HCT116 (cell line): ENCODE measurements at regions not wholly inside any gene's neighbourhood (a gene's known extent, or its start where the extent isn't known, plus 50 kb on each side); places are given as distances from the start of the nearest gene placed in this dataset.

Experiments
- ATAC-seq: fragments of 200-7000 bp; cut with Tn5 transposase; 2 replicates; pipeline ENCODE4 v1.9.1; 2020; ENCODE audit warnings: mild to moderate bottlenecking, moderate library complexity
- BruUV-seq: library from RNA; stranded (reverse); fragments of 400-500 nt; replicated peaks from 2 replicates; lab custom pipeline; 2021; lab: Mats Ljungman, UMichigan
- CTCF ChIA-PET: fragments of 300-600 bp; sonication (Branson Sonifier 250); formaldehyde crosslinking; loops from one replicate; lab custom pipeline; 2021; ENCODE audit warnings: antibody characterized with exemption; lab: Charles Lee
- POLR2A ChIA-PET: fragments of 300-600, 350-600 bp; sonication (Branson Sonifier 250); formaldehyde crosslinking; loops from one replicate; lab custom pipeline; 2021; ENCODE audit warnings: antibody characterized with exemption; lab: Charles Lee
- RAD21 ChIA-PET, 2 experiments: fragments of 300-600 bp; sonication (Branson Sonifier 250); formaldehyde crosslinking; loops; one replicate each; lab custom pipeline; 2023; ENCODE audit warnings: low total read pairs in 2 of 2; ENCODE audit not compliant: uncharacterized antibody in 2 of 2, unreplicated experiment in 2 of 2, low non-redundant PET in 1 of 2; lab: Charles Lee
- DNase-seq: peaks from one replicate; pipeline ENCODE4 v3.0.0-alpha.2; 2010; ENCODE audit warnings: low read depth, low spot score
- H2AFZ ChIP-seq: fragments of 200-600 bp; shearing (Covaris generic), sonication (generic); 2 replicates; pipeline ENCODE4 v1.6.1; 2017; ENCODE audit warnings: low read depth, mixed run types, mixed read lengths, antibody characterized with exemption, low read length; ENCODE audit not compliant: poor library complexity, severe bottlenecking
- H3K27ac ChIP-seq: 2 replicates; pipeline ENCODE4 v1.5.1; 2012; ENCODE audit warnings: low read depth, low read length
- H3K27me3 ChIP-seq: fragments of 200-600 bp; sonication (generic); 2 replicates; pipeline ENCODE4 v1.6.1; 2016; ENCODE audit warnings: mixed run types, low read length, mixed read lengths; ENCODE audit not compliant: insufficient read depth
- H3K36me3 ChIP-seq, 2 experiments: fragments of 200-500 bp in 1 of 2; fragments of 200-600 bp in 1 of 2; sonication (Bioruptor generic) in 1 of 2; sonication (generic) in 1 of 2; 2 replicates each; pipeline versions ENCODE4 v1.5.1 to v1.6.1; 2014 to 2016; ENCODE audit warnings: low read length in 2 of 2, inconsistent platforms in 1 of 2, mixed read lengths in 1 of 2, mixed run types in 1 of 2; ENCODE audit not compliant: insufficient read depth in 2 of 2, control insufficient read depth in 1 of 2
- H3K4me1 ChIP-seq, 2 experiments: fragments of 200-600 bp in 1 of 2; sonication (generic) in 1 of 2; 2 replicates each; pipeline versions ENCODE4 v1.5.1 to v1.6.1; 2012 to 2017; ENCODE audit warnings: low read length in 2 of 2, inconsistent platforms in 1 of 2, mild to moderate bottlenecking in 1 of 2, mixed read lengths in 1 of 2, mixed run types in 1 of 2, moderate library complexity in 1 of 2; ENCODE audit not compliant: insufficient read depth in 2 of 2, control insufficient read depth in 1 of 2
- H3K4me2 ChIP-seq: fragments of 200-600 bp; sonication (generic); 2 replicates; pipeline ENCODE4 v1.6.1; 2017; ENCODE audit warnings: mixed run types, low read length, mixed read lengths
- H3K4me3 ChIP-seq, 2 experiments: fragments of 200-600 bp in 1 of 2; sonication (generic) in 1 of 2; replicated peaks in 1 of 2; 2 replicates each; pipeline ENCODE4 v1.5.1; 2011 to 2016; ENCODE audit warnings: low read length in 2 of 2, control low read depth in 1 of 2, low read depth in 1 of 2, mild to moderate bottlenecking in 1 of 2, mixed read lengths in 1 of 2, mixed run types in 1 of 2
- H3K79me2 ChIP-seq: fragments of 200-600 bp; sonication (generic); 2 replicates; pipeline ENCODE4 v1.6.1; 2017; ENCODE audit warnings: mild to moderate bottlenecking, mixed run types, low read length, moderate library complexity, mixed read lengths; ENCODE audit not compliant: insufficient read depth
- H3K9ac ChIP-seq: fragments of 200-600 bp; sonication (generic); 2 replicates; pipeline ENCODE4 v1.6.1; 2016; ENCODE audit warnings: low read length, mixed read lengths
- H3K9me2 ChIP-seq: fragments of 200-600 bp; sonication (generic), shearing (Covaris generic); 2 replicates; pipeline ENCODE4 v1.6.1; 2017; ENCODE audit warnings: mixed run types, mild to moderate bottlenecking, moderate library complexity; ENCODE audit not compliant: insufficient read depth
- H3K9me3 ChIP-seq, 2 experiments: fragments of 200-500 bp in 1 of 2; fragments of 200-600 bp in 1 of 2; sonication (Bioruptor generic) in 1 of 2; sonication (generic) in 1 of 2; 2 replicates each; pipeline ENCODE4 v1.6.1; 2014 to 2017; ENCODE audit warnings: low read length in 2 of 2, mixed read lengths in 2 of 2, inconsistent platforms in 1 of 2, low read depth in 1 of 2, mild to moderate bottlenecking in 1 of 2, mixed run types in 1 of 2, moderate library complexity in 1 of 2; ENCODE audit not compliant: control insufficient read depth in 1 of 2, insufficient read depth in 1 of 2
- H4K20me1 ChIP-seq: fragments of 200-600 bp; sonication (generic), shearing (Covaris generic); 2 replicates; pipeline ENCODE4 v1.6.1; 2017; ENCODE audit warnings: mixed run types, mild to moderate bottlenecking, moderate library complexity; ENCODE audit not compliant: insufficient read depth
- CBX3 ChIP-seq: IDR thresholded peaks from 2 replicates; pipeline ENCODE4 v1.6.1; 2012; ENCODE audit warnings: low read depth
- CEBPB ChIP-seq: IDR thresholded peaks from 2 replicates; pipeline ENCODE4 v1.6.1; 2012; ENCODE audit warnings: low read depth
- EGR1 ChIP-seq: IDR thresholded peaks from 2 replicates; pipeline ENCODE4 v1.6.1; 2012; ENCODE audit warnings: low read depth
- ELF1 ChIP-seq: IDR thresholded peaks from 2 replicates; pipeline ENCODE4 v1.6.1; 2012; ENCODE audit warnings: low read depth, borderline replicate concordance
- EZH2 ChIP-seq: fragments of 200-600 bp; sonication (generic); IDR thresholded peaks from 2 replicates; pipeline ENCODE4 v1.6.1; 2017; ENCODE audit warnings: antibody characterized with exemption, mixed run types
- EZH2phosphoT487 ChIP-seq: fragments of 200-600 bp; IDR thresholded peaks from 2 replicates; pipeline ENCODE4 v1.6.1; 2018; ENCODE audit warnings: antibody characterized with exemption, borderline replicate concordance
- SIN3A ChIP-seq: IDR thresholded peaks from 2 replicates; pipeline ENCODE4 v1.6.1; 2012; ENCODE audit warnings: low read depth
- SP1 ChIP-seq: IDR thresholded peaks from 2 replicates; pipeline ENCODE4 v1.6.1; 2012; ENCODE audit warnings: low read depth
- SRF ChIP-seq: IDR thresholded peaks from 2 replicates; pipeline ENCODE4 v1.6.1; 2012; ENCODE audit warnings: low read depth
- YY1 ChIP-seq: IDR thresholded peaks from 2 replicates; pipeline ENCODE4 v1.6.1; 2011; ENCODE audit warnings: low read length, low read depth, moderate library complexity, mild to moderate bottlenecking; ENCODE audit not compliant: insufficient replicate concordance; ENCODE audit errors: extremely low read depth
- intact Hi-C: fragments of 100-400 bp; cut with micrococcal nuclease; formaldehyde crosslinking; loops from 2 replicates; pipeline ENCODE4 v1.10.0; 2022
- TF ChIP-seq, protein P1 (sequence below): IDR thresholded peaks from 2 replicates; pipeline ENCODE4 v1.6.1; 2012
- TF ChIP-seq, protein P2 (sequence below), 3 experiments: fragments of 200-600 bp in 1 of 3; sonication (generic) in 1 of 3; IDR thresholded peaks in 2 of 3; conservative IDR thresholded peaks in 1 of 3; 2 replicates each; pipeline ENCODE4 v1.5.1; 2012 to 2017; ENCODE audit warnings: low read depth in 2 of 3, low read length in 2 of 3, antibody characterized with exemption in 1 of 3, borderline replicate concordance in 1 of 3, control low read depth in 1 of 3, mild to moderate bottlenecking in 1 of 3, mixed read lengths in 1 of 3, mixed run types in 1 of 3, moderate library complexity in 1 of 3; ENCODE audit not compliant: insufficient read depth in 1 of 3
- TF ChIP-seq, protein P3 (sequence below): IDR thresholded peaks from 2 replicates; pipeline ENCODE4 v1.6.1; 2012

GRCh38 chr2:41393621-41394020 is 654.2 kb upstream of the PKDCC start:
- Histone ChIP-seq H3K9ac (no peak overlapping the region), H3K4me1 (no peaks in the 10 kb centered on the region), H3K4me3 (no peak overlapping the region), H4K20me1 (no peaks in the 10 kb centered on the region), H3K27ac (no peak overlapping the region), H2AFZ (no peak overlapping the region), H3K79me2 (no peaks in the 10 kb centered on the region), H3K9me2 (no peaks in the 10 kb centered on the region), H3K36me3 (no peaks in the 10 kb centered on the region), H3K9me3 (no peaks in the 10 kb centered on the region), H3K27me3 (no peaks in the 10 kb centered on the region), H3K4me2 (no peak overlapping the region)
- TF ChIP-seq EZH2phosphoT487 (no peak), EZH2 (no peak), SRF (no peak), SP1 (no peak)
- ATAC-seq = no peak
- no peak for DNase-seq
- POLR2A ChIA-PET = no interaction called here
- RAD21 ChIA-PET = no interaction called here
- CTCF ChIA-PET = no interaction called here
- no TSS peak for BruUV-seq
- intact Hi-C loops = no loop called here

DNA sequence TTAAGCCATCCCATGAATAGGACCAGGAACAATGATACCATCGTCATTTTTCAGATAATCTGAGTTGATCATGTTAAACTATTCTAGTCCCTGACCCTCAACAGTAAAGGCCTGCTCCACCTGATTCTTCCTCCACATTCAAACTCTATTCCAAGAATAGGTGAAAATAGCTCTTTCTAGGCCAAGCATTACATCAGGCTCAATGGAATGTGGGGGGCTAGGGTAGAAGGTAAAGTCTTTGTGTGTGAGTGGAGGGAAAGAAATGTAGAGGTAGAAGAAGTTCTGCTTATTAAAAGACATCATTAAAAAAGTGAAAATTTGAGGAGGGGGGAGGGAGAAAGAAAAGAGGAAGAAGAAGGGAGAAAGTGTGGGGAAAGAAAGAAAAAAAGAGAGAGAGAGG is 653.3 kb upstream of the PKDCC start:
- TF ChIP-seq SIN3A = no peak
- TF ChIP-seq YY1 = no peak
- TF ChIP-seq, protein P1, sequence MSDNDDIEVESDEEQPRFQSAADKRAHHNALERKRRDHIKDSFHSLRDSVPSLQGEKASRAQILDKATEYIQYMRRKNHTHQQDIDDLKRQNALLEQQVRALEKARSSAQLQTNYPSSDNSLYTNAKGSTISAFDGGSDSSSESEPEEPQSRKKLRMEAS = no peak
- no peak for TF ChIP-seq SP1
- TF ChIP-seq, protein P2, sequence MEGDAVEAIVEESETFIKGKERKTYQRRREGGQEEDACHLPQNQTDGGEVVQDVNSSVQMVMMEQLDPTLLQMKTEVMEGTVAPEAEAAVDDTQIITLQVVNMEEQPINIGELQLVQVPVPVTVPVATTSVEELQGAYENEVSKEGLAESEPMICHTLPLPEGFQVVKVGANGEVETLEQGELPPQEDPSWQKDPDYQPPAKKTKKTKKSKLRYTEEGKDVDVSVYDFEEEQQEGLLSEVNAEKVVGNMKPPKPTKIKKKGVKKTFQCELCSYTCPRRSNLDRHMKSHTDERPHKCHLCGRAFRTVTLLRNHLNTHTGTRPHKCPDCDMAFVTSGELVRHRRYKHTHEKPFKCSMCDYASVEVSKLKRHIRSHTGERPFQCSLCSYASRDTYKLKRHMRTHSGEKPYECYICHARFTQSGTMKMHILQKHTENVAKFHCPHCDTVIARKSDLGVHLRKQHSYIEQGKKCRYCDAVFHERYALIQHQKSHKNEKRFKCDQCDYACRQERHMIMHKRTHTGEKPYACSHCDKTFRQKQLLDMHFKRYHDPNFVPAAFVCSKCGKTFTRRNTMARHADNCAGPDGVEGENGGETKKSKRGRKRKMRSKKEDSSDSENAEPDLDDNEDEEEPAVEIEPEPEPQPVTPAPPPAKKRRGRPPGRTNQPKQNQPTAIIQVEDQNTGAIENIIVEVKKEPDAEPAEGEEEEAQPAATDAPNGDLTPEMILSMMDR (IDR thresholded peaks at IDR 0.05 in 2 of 3, conservative IDR thresholded peaks at IDR 0.05 in 1 of 3; ENCODE audit: borderline replicate concordance in 1 of 3, insufficient read depth in 1 of 3, low read depth in 2 of 3, low read length in 2 of 3) = no peak
- no peak for TF ChIP-seq CBX3
- TF ChIP-seq, protein P3, sequence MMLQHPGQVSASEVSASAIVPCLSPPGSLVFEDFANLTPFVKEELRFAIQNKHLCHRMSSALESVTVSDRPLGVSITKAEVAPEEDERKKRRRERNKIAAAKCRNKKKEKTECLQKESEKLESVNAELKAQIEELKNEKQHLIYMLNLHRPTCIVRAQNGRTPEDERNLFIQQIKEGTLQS = no peak
- no peak for TF ChIP-seq ELF1
- no peak for TF ChIP-seq EGR1
- TF ChIP-seq SRF = no peak
- no peak for TF ChIP-seq CEBPB
- no peak for TF ChIP-seq EZH2phosphoT487
- intact Hi-C loops = no loop called here
- ChIA-PET CTCF (no interaction called here), RAD21 (no interaction called here), POLR2A (no interaction called here)
- DNase-seq (no peak), ATAC-seq (no peak)
- no peak overlapping the region for H3K4me2 ChIP-seq
- no peak overlapping the region for H3K9ac ChIP-seq
- H3K27ac ChIP-seq = no peak overlapping the region
- no TSS peak for BruUV-seq
- H3K4me3 ChIP-seq = no peak overlapping the region
- no peak overlapping the region for H2AFZ ChIP-seq
- H3K36me3 ChIP-seq = no peaks in the 10 kb centered on the region
- no peaks in the 10 kb centered on the region for H4K20me1 ChIP-seq
- no peaks in the 10 kb centered on the region for H3K9me2 ChIP-seq
- no peaks in the 10 kb centered on the region for H3K79me2 ChIP-seq
- no peaks in the 10 kb centered on the region for H3K9me3 ChIP-seq
- no peaks in the 10 kb centered on the region for H3K4me1 ChIP-seq
- H3K27me3 ChIP-seq = no peaks in the 10 kb centered on the region
